ENCODE measurements at regions not wholly inside any gene's neighbourhood (a gene's known extent, or its start where the extent isn't known, plus 50 kb on each side); places are given as distances from the start of the nearest gene placed in this dataset.

GRCh38 chr10:108425283-108425964, 1260.9 kb upstream of the SORCS1 start:
- TF ChIP-seq, protein P1, sequence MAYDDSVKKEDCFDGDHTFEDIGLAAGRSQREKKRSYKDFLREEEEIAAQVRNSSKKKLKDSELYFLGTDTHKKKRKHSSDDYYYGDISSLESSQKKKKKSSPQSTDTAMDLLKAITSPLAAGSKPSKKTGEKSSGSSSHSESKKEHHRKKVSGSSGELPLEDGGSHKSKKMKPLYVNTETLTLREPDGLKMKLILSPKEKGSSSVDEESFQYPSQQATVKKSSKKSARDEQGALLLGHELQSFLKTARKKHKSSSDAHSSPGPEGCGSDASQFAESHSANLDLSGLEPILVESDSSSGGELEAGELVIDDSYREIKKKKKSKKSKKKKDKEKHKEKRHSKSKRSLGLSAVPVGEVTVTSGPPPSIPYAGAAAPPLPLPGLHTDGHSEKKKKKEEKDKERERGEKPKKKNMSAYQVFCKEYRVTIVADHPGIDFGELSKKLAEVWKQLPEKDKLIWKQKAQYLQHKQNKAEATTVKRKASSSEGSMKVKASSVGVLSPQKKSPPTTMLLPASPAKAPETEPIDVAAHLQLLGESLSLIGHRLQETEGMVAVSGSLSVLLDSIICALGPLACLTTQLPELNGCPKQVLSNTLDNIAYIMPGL (CRISPR knock-in tag; IDR thresholded peaks at IDR 0.05; ENCODE audit: borderline replicate concordance) = no peak
- TF ChIP-seq E2F6 (IDR thresholded peaks at IDR 0.05; ENCODE audit: borderline replicate concordance, low read depth) (no peak), CTCF (IDR thresholded peaks at IDR 0.05) (no peak), POLR2A (IDR thresholded peaks at IDR 0.05; ENCODE audit: low read length) (no peak), NPAS2 (CRISPR knock-in tag; IDR thresholded peaks at IDR 0.05; ENCODE audit: borderline replicate concordance) (no peak), PHF8 (IDR thresholded peaks at IDR 0.05; ENCODE audit: borderline replicate concordance, low read depth) (no peak)
